ENCODE measurements at regions not wholly inside any gene's neighbourhood (a gene's known extent, or its start where the extent isn't known, plus 50 kb on each side); places are given as distances from the start of the nearest gene placed in this dataset.
"Not testable (repeated sequence)": the region's sequence is repeated elsewhere in the genome, so short reads cannot be mapped to it uniquely, and the experiment has no call there.

GRCh38 chrX:84611843-84612636 lies 109.8 kb upstream of the HDX start:
- no peak for DNase-seq

GRCh38 chrX:84634201-84634782 lies 132.0 kb upstream of the HDX start:
- DNase-seq, result no peak

- no peak for DNase-seq
These were observed 163.8 kb upstream of the HDX start for GRCh38 chrX:84666086-84666485.

- DNase-seq, result no peak
These were observed 188.0 kb upstream of the HDX start for GRCh38 chrX:84690228-84690627.

GRCh38 chrX:84709987-84710386 lies 207.7 kb upstream of the HDX start:
- DNase-seq, result no peak

- no peak for DNase-seq
These were observed 208.4 kb upstream of the HDX start for GRCh38 chrX:84710611-84711010.

GRCh38 chrX:84712621-84713020 lies 210.4 kb upstream of the HDX start:
- DNase-seq, result no peak

GRCh38 chrX:84715315-84715714 lies 213.1 kb upstream of the HDX start:
- DNase-seq, result no peak

- no peak for DNase-seq
These were observed 215.1 kb upstream of the HDX start for GRCh38 chrX:84717343-84717742.

GRCh38 chrX:84721416-84721815 lies 219.2 kb upstream of the HDX start:
- DNase-seq, result no peak

- no peak for DNase-seq
These were observed 222.3 kb upstream of the HDX start for GRCh38 chrX:84724576-84724975.

- no peak for DNase-seq
These were observed 227.2 kb upstream of the HDX start for GRCh38 chrX:84729408-84729807.

GRCh38 chrX:84729809-84730208 lies 227.6 kb upstream of the HDX start:
- peak; percentile 5 for DNase-seq

GRCh38 chrX:84735025-84735424 lies 232.8 kb upstream of the HDX start:
- no peak for DNase-seq

GRCh38 chrX:84737471-84737871 lies 235.2 kb upstream of the HDX start:
- no peak for DNase-seq

GRCh38 chrX:84747516-84747915 lies 245.3 kb upstream of the HDX start:
- DNase-seq, result no peak

GRCh38 chrX:84748965-84749656 lies 246.9 kb upstream of the HDX start:
- DNase-seq, result no peak

GRCh38 chrX:84760560-84760959 lies 243.1 kb upstream of the APOOL start:
- no peak for DNase-seq

- no peak for DNase-seq
These were observed 207.4 kb upstream of the APOOL start for GRCh38 chrX:84796321-84796720.

GRCh38 chrX:84830836-84831235 lies 172.8 kb upstream of the APOOL start:
- DNase-seq, result no peak

- DNase-seq, result not testable (repeated sequence)
These were observed 157.1 kb upstream of the APOOL start for GRCh38 chrX:84846541-84846940.

GRCh38 chrX:84851183-84851582 lies 152.5 kb upstream of the APOOL start:
- DNase-seq, result not testable (repeated sequence)

- not testable (repeated sequence) for DNase-seq
These were observed 146.9 kb upstream of the APOOL start for GRCh38 chrX:84856791-84857190.

GRCh38 chrX:84858771-84859170 lies 144.9 kb upstream of the APOOL start:
- DNase-seq, result not testable (repeated sequence)

Data from NCI-H2029 (cell line).